ENCODE measurements at regions not wholly inside any gene's neighbourhood (a gene's known extent, or its start where the extent isn't known, plus 50 kb on each side); places are given as distances from the start of the nearest gene placed in this dataset.

- no peak for ATAC-seq
- TF ChIP-seq PKNOX1 (IDR thresholded peaks at IDR 0.05) (no peak), SP1 (IDR thresholded peaks at IDR 0.05; ENCODE audit: low read depth, low read length) (no peak), USF2 (IDR thresholded peaks at IDR 0.05; ENCODE audit: borderline replicate concordance, low read depth, low read length) (no peak), IRF5 (IDR thresholded peaks at IDR 0.05; ENCODE audit: borderline replicate concordance) (no peak), ZNF687 (IDR thresholded peaks at IDR 0.05) (no peak), CTCF (IDR thresholded peaks at IDR 0.05 in 2 of 3, conservative IDR thresholded peaks at IDR 0.05 in 1 of 3; ENCODE audit: control insufficient read depth in 2 of 3, extremely low read depth in 1 of 3, insufficient read depth in 1 of 3, low read depth in 3 of 3, low read length in 3 of 3) (no peak), CREB1 (IDR thresholded peaks at IDR 0.05; ENCODE audit: low read depth) (no peak), STAT3 (IDR thresholded peaks at IDR 0.05; ENCODE audit: low read depth, low read length) (no peak), E2F8 (IDR thresholded peaks at IDR 0.05; ENCODE audit: low read depth, partially characterized antibody) (no peak), ASH2L (IDR thresholded peaks at IDR 0.05; ENCODE audit: borderline replicate concordance, low read depth) (no peak), HCFC1 (IDR thresholded peaks at IDR 0.05; ENCODE audit: low read length) (no peak), MYB (IDR thresholded peaks at IDR 0.05; ENCODE audit: borderline replicate concordance, low read depth, low read length) (no peak)
These were observed 67.8 kb downstream of the RTP5 start for GRCh38 chr2:241937297-241937696.

More at GRCh38 chr2:241937297-241937696, 67.8 kb downstream of the RTP5 start:
- 78% methylated on average over 15 of the region's 15 CpGs for WGBS (ENCODE audit: insufficient coverage, insufficient replicate concordance, low lambda C conversion rate, missing lambda C conversion rate)
- Histone ChIP-seq H3K9ac (ENCODE audit: control insufficient read depth, insufficient read depth, low read length) (no peak overlapping the region), H3K4me3 (no peak overlapping the region), H2AFZ (ENCODE audit: control insufficient read depth, low read depth, low read length) (no peak overlapping the region), H3K4me2 (ENCODE audit: control insufficient read depth, insufficient read depth) (no peak overlapping the region), H3K27me3 (replicated peaks in 1 of 2; ENCODE audit: control insufficient read depth in 2 of 2, insufficient read depth in 2 of 2, low read length in 1 of 2) (no peaks in the 10 kb centered on the region), H3K36me3 (ENCODE audit: control insufficient read depth in 2 of 2, insufficient read depth in 2 of 2, low read length in 1 of 2) (no peaks in the 10 kb centered on the region), H3K9me3 (replicated peaks; ENCODE audit: control insufficient read depth, insufficient read depth, low read length) (peaks cover 1% of the 10 kb centered on the region; the same call in 2 of the 3 replicates), H4K20me1 (ENCODE audit: control insufficient read depth, insufficient read depth) (no peaks in the 10 kb centered on the region; the same call in 1 of the 2 replicates), H3K79me2 (ENCODE audit: control insufficient read depth, insufficient read depth, low read length) (no peaks in the 10 kb centered on the region), H3K27ac (ENCODE audit: control insufficient read depth, insufficient read depth) (no peak overlapping the region), H3K4me1 (ENCODE audit: control insufficient read depth, insufficient read depth, low read length) (no peaks in the 10 kb centered on the region)
- ChIA-PET CTCF (interaction anchor here (0.6 to 0.7 kb wide), 2 partner anchors 14 to 17 kb away, joined by 3 to 4 read pairs; no protein-coding TSS in a partner anchor), RAD21 (ENCODE audit: unreplicated experiment) (no interaction called here), POLR2A (no interaction called here), SMC1A (ENCODE audit: uncharacterized antibody, unreplicated experiment) (no interaction called here)
- DNase-seq (ENCODE audit: low read depth, low spot score) (no peak), FAIRE-seq (no peak)
- in situ Hi-C loops (cut with MboI): no loop called here
- intact Hi-C loops (cut with micrococcal nuclease; ENCODE audit: unreplicated experiment): no loop called here
- no TSS peak for BruUV-seq (replicated peaks)
